Upper lobe of left lung (tissue), 4 donors: ENCODE measurements at regions not wholly inside any gene's neighbourhood (a gene's known extent, or its start where the extent isn't known, plus 50 kb on each side); places are given as distances from the start of the nearest gene placed in this dataset.

Source experiments
- CTCF ChIP-seq, 6 experiments: fragments of 450-650 bp in 4 of 6; fragments of 200-600 bp in 2 of 6; sonication (generic) in 2 of 6; IDR thresholded peaks; one replicate each; pipeline ENCODE4 v1.5.1; 2016 to 2019; ENCODE audit warnings: antibody characterized with exemption in 6 of 6
- POLR2A ChIP-seq, 4 donors: fragments of 450-650 bp; IDR thresholded peaks; one replicate each; pipeline ENCODE4 v1.5.1; 2016 to 2017; ENCODE audit warnings: antibody characterized with exemption in 4 of 4, mild to moderate bottlenecking in 2 of 4
- POLR2AphosphoS5 ChIP-seq, 2 donors: sonication (generic); formaldehyde crosslinking; IDR thresholded peaks; one replicate each; pipeline ENCODE4 v1.5.1; 2017; ENCODE audit warnings: antibody characterized with exemption in 2 of 2

DNA sequence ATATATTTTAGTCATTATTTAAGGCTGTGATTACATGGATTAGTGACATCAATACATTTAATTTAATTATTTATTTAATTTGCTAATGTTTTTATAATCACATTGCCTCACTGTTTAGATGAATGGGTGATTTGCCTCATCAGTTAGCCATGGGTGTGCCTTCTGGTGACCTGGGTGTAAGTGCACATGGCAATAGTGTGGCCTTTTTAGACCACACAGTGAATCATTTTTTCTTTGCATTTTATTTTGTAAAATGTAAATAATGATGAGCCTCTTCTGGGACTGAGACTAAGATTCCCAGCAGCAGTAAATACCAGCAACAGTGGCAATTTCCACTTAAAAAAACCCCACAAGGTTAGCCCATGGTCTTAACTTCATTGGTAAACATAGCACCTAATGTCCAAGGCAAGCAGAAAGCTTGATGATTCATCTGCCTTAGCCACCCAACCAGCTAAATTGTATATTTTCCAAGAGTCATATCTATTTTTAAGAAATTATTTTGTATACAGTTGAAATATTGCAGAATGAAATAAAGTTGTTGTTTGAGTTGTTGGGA is 235.9 kb upstream of the NOVA1 start:
- TF ChIP-seq POLR2A (IDR thresholded peaks at IDR 0.05) (no peak), CTCF (IDR thresholded peaks at IDR 0.05) (no peak), POLR2AphosphoS5 (IDR thresholded peaks at IDR 0.05) (no peak)
